ENCODE measurements at regions not wholly inside any gene's neighbourhood (a gene's known extent, or its start where the extent isn't known, plus 50 kb on each side); places are given as distances from the start of the nearest gene placed in this dataset.
"Not testable (repeated sequence)": the region's sequence is repeated elsewhere in the genome, so short reads cannot be mapped to it uniquely, and the experiment has no call there.

DNA sequence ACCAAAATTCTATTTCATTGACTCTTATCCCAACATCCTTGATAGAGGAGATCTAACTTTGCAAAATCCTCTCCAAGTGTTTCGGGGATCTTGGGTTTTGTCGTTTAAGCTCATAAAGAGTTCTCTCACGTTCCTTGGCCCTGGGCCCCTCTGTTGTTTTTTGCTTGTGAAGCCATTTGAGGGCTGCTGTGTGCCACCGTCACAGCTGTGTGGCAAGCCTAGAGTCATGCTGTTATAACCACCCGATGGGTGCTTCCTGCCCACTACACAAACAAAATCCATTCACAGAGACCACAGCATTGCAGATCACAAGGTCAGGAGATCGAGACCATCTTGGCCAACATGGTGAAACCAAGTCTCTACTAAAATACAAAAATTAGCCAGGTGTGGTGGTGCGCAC, 154.1 kb downstream of the ADSS2 start:
- no peak overlapping the region for H3K4me3 ChIP-seq (replicated peaks; ENCODE audit: low read depth, low read length)
- TF ChIP-seq, protein P1, sequence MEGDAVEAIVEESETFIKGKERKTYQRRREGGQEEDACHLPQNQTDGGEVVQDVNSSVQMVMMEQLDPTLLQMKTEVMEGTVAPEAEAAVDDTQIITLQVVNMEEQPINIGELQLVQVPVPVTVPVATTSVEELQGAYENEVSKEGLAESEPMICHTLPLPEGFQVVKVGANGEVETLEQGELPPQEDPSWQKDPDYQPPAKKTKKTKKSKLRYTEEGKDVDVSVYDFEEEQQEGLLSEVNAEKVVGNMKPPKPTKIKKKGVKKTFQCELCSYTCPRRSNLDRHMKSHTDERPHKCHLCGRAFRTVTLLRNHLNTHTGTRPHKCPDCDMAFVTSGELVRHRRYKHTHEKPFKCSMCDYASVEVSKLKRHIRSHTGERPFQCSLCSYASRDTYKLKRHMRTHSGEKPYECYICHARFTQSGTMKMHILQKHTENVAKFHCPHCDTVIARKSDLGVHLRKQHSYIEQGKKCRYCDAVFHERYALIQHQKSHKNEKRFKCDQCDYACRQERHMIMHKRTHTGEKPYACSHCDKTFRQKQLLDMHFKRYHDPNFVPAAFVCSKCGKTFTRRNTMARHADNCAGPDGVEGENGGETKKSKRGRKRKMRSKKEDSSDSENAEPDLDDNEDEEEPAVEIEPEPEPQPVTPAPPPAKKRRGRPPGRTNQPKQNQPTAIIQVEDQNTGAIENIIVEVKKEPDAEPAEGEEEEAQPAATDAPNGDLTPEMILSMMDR (IDR thresholded peaks at IDR 0.05; ENCODE audit: low read depth, low read length, missing control alignments) = no peak
- no peak for DNase-seq (ENCODE audit: extremely low read depth, low read depth)

DNA sequence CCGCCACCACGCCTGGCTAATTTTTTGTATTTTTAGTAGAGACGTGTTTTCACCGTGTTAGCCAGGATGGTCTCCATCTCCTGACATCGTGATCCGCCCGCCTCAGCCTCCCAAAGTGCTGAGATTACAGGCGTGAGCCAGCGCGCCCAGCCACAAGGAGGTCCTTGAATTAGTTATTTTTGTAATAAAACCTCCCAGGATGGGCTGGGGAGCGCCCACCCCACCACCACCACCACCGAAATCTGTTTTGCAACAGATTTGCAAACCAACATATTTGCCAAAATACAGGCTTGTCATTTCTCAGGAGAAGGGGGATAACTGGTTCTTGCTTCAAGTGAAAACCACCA, 151.7 kb downstream of the ADSS2 start:
- not testable (repeated sequence) for DNase-seq (ENCODE audit: extremely low read depth, low read depth); H3K4me3 ChIP-seq (replicated peaks; ENCODE audit: low read depth, low read length)

DNA sequence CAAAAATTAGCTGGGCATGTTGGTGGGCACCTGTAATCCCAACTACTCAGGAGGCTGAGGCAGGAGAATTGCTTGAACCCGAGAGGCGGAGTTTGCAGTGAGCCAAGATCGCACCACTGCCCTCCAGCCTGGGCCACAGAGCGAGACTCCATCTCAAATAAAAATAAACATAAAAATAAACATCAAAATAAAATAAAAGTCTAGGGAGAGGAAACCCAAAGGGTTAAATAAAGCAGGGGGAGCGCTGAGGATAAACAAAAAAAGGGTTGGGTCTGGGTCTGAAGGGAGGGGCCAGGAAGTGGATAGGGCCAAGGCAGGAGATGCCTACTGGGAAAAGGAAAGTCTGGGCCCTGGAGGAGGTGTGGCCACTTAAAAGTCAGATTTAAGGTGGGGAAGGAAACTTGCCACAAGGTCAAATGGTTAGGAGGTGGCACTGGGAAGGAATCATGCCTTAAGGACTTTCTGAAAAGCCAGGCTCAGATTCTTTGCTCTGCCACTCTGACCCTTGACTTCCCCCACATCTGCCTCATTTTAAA, 150.0 kb downstream of the ADSS2 start:
- H3K4me3 ChIP-seq (replicated peaks; ENCODE audit: low read depth, low read length) = no peak overlapping the region
- TF ChIP-seq, protein P1 (IDR thresholded peaks at IDR 0.05; ENCODE audit: low read depth, low read length, missing control alignments) = no peak
- DNase-seq (ENCODE audit: extremely low read depth, low read depth) = no peak

DNA sequence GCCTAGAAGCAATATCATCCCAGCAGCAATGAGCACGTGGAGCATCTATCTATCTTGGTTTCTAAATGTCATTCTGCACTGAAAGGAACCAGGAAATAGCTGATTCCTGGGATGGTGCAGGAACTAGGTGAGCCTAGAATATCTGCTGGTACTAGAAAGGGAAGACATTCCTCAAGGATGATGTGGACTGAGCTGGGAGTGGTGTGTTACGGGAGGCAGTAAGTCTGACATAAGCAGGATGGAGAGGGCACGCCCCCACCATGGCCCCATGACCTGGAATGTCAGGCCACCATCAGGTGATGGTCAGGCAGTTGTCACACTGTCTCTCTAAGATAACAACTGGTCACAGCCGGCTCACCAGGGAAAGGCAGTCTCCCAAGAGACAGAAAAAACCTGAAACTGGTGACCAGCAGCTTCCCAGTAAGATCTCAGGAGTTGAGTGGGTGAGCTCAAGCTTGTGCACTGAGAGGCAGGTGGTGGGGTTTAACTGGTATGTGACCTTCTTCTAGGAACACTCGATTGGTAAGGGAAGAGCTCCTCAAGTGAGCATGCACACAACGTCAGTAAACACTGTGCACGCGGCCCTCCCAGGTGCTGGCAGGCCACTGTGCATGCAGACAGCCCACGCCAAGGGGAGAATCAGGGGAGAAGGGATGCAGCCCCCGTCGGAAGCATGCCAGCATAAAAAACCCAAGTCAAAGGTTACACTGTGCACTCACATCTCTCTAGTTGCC, 148.7 kb downstream of the ADSS2 start:
- H3K4me3 ChIP-seq (replicated peaks; ENCODE audit: low read depth, low read length) = no peak overlapping the region
- TF ChIP-seq, protein P1 (IDR thresholded peaks at IDR 0.05; ENCODE audit: low read depth, low read length, missing control alignments) = no peak
- DNase-seq (ENCODE audit: extremely low read depth, low read depth) = no peak

DNA sequence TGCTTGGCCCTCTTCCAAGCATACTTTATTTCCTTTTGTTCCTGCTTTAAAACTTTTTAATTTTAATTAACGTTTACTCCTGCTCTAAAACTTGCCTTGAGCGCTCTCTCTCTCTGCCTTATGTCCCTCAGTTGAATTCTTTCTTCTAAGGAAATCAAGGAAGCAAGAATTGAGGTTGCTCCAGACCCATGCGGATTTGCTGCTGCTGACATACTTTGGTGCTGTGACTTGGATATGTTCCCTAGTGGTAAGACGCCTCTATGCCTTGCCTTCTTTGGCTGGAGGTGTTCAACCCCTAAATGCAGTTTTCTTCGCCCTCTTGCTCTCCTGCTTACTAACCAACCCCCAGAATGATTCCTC, 148.1 kb downstream of the ADSS2 start:
- no peak for DNase-seq (ENCODE audit: extremely low read depth, low read depth)
- TF ChIP-seq, protein P1 (IDR thresholded peaks at IDR 0.05; ENCODE audit: low read depth, low read length, missing control alignments) = no peak
- H3K4me3 ChIP-seq (replicated peaks; ENCODE audit: low read depth, low read length) = no peak overlapping the region

DNA sequence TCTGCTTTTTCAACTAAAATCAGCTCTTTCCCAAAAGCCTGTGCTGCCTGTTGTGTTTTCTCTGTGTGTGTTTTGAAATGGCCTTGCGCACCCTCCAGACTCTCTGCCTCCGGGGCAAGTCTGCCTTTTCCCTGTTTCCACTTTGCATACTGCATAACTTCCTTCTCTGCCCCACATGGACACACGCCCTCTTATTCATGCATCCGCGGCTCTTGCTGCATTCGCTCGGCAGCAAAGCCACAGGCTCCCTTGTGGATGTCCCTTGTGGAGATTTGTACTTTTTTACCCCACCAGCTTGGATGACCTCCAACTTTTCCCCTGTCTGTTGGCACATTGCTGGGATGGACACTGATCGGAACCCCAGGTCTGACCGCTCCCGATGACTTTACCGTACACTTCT, 147.6 kb downstream of the ADSS2 start:
- H3K4me3 ChIP-seq (replicated peaks; ENCODE audit: low read depth, low read length) = no peak overlapping the region
- TF ChIP-seq, protein P1 (IDR thresholded peaks at IDR 0.05; ENCODE audit: low read depth, low read length, missing control alignments) = no peak
- DNase-seq (ENCODE audit: extremely low read depth, low read depth) = no peak

DNA sequence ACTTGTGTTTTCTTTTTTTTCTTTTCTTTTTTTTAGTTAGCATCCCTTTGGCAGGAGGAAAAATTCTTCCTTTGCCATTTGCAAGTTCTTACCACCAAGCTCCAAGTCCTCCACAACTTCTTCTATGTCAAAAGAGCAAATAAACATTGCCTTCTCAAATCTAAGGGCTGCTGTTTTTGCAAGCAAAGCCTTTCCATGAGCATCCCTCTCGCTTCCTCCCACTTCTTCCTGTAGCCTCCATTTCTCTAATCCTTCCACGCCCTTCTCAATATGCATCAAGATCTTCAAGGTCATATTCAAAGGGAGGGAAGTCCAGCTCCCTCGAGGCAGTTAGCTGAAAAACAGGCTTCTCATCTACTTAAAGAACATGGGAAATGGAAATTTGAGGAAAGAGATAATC, 147.1 kb downstream of the ADSS2 start:
- TF ChIP-seq, protein P1 (IDR thresholded peaks at IDR 0.05; ENCODE audit: low read depth, low read length, missing control alignments) = no peak
- H3K4me3 ChIP-seq (replicated peaks; ENCODE audit: low read depth, low read length) = no peak overlapping the region
- no peak for DNase-seq (ENCODE audit: extremely low read depth, low read depth)
